A673 (cell line): ENCODE measurements at regions not wholly inside any gene's neighbourhood (a gene's known extent, or its start where the extent isn't known, plus 50 kb on each side); places are given as distances from the start of the nearest gene placed in this dataset.

Source experiments
- BruUV-seq: library from RNA; stranded (reverse); fragments of 400-500 nt; replicated peaks from 2 replicates; lab custom pipeline; 2021; lab: Mats Ljungman, UMichigan
- CTCF ChIA-PET: fragments of 300-600 bp; sonication (Branson Sonifier 250); formaldehyde crosslinking; loops from one replicate; lab custom pipeline; 2022; ENCODE audit warnings: antibody characterized with exemption; lab: Charles Lee
- POLR2A ChIA-PET: fragments of 300-600 bp; sonication (Branson Sonifier 250); formaldehyde crosslinking; loops from one replicate; lab custom pipeline; 2022; ENCODE audit warnings: antibody characterized with exemption; ENCODE audit not compliant: low non-redundant PET; lab: Charles Lee
- DNase-seq: peaks from one replicate; pipeline ENCODE4 v3.0.0-alpha.2; 2015; ENCODE audit warnings: low spot score
- H3K27ac ChIP-seq: fragments of 200-600 bp; sonication (generic); 2 replicates; pipeline ENCODE4 v1.5.1; 2016; ENCODE audit warnings: mixed run types, low read depth, mild to moderate bottlenecking, mixed read lengths, antibody characterized with exemption, low read length; ENCODE audit not compliant: poor library complexity, severe bottlenecking
- H3K27me3 ChIP-seq: fragments of 200-600 bp; sonication (generic); replicated peaks from 2 replicates; pipeline ENCODE4 v1.6.1; 2017; ENCODE audit warnings: mixed run types, low read depth, mild to moderate bottlenecking, mixed read lengths, antibody characterized with exemption, low read length; ENCODE audit not compliant: insufficient read depth, poor library complexity
- H3K36me3 ChIP-seq: fragments of 200-600 bp; sonication (generic); 2 replicates; pipeline ENCODE4 v1.6.1; 2016; ENCODE audit warnings: mixed run types, mild to moderate bottlenecking, mixed read lengths, antibody characterized with exemption, low read length; ENCODE audit not compliant: insufficient read depth, poor library complexity, severe bottlenecking
- H3K4me1 ChIP-seq: fragments of 200-600 bp; sonication (generic); 2 replicates; pipeline ENCODE4 v1.6.1; 2017; ENCODE audit warnings: mixed run types, mild to moderate bottlenecking, mixed read lengths, antibody characterized with exemption, low read length; ENCODE audit not compliant: insufficient read depth, poor library complexity, severe bottlenecking
- H3K4me3 ChIP-seq: fragments of 200-600 bp; sonication (generic); 2 replicates; pipeline ENCODE4 v1.5.1; 2016; ENCODE audit warnings: low read depth, mixed run types, mild to moderate bottlenecking, mixed read lengths, low read length; ENCODE audit not compliant: poor library complexity, severe bottlenecking
- H3K9me3 ChIP-seq: fragments of 200-600 bp; sonication (generic); 2 replicates; pipeline ENCODE4 v1.6.1; 2016; ENCODE audit warnings: mixed run types, low read depth, mild to moderate bottlenecking, mixed read lengths, antibody characterized with exemption, low read length; ENCODE audit not compliant: poor library complexity, severe bottlenecking
- EZH2 ChIP-seq: fragments of 200-600 bp; sonication (generic); IDR thresholded peaks from 2 replicates; pipeline ENCODE4 v1.6.1; 2017; ENCODE audit warnings: borderline replicate concordance, low read depth, mild to moderate bottlenecking, mixed read lengths, antibody characterized with exemption, low read length; ENCODE audit not compliant: poor library complexity, severe bottlenecking
- intact Hi-C: fragments of 100-400 bp; cut with micrococcal nuclease; formaldehyde crosslinking; loops from one replicate; pipeline ENCODE4 v1.10.0; 2022; ENCODE audit not compliant: unreplicated experiment
- TF ChIP-seq, protein P1 (sequence below): fragments of 300-800, 200-600 bp; sonication (generic); conservative IDR thresholded peaks from 2 replicates; pipeline ENCODE4 v1.5.1; 2017; ENCODE audit warnings: low read depth, mild to moderate bottlenecking, antibody characterized with exemption, low read length, moderate library complexity, mixed read lengths

- ChIA-PET CTCF (no interaction called here), POLR2A (no interaction called here)
- TF ChIP-seq EZH2: no peak
- TF ChIP-seq, protein P1, sequence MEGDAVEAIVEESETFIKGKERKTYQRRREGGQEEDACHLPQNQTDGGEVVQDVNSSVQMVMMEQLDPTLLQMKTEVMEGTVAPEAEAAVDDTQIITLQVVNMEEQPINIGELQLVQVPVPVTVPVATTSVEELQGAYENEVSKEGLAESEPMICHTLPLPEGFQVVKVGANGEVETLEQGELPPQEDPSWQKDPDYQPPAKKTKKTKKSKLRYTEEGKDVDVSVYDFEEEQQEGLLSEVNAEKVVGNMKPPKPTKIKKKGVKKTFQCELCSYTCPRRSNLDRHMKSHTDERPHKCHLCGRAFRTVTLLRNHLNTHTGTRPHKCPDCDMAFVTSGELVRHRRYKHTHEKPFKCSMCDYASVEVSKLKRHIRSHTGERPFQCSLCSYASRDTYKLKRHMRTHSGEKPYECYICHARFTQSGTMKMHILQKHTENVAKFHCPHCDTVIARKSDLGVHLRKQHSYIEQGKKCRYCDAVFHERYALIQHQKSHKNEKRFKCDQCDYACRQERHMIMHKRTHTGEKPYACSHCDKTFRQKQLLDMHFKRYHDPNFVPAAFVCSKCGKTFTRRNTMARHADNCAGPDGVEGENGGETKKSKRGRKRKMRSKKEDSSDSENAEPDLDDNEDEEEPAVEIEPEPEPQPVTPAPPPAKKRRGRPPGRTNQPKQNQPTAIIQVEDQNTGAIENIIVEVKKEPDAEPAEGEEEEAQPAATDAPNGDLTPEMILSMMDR: no peak
- Histone ChIP-seq H3K9me3 (peaks cover 8% of the 10 kb centered on the region), H3K4me3 (no peak overlapping the region), H3K27ac (no peak overlapping the region), H3K27me3 (peaks cover 4% of the 10 kb centered on the region), H3K4me1 (no peaks in the 10 kb centered on the region), H3K36me3 (no peaks in the 10 kb centered on the region)
- intact Hi-C loops: no loop called here
- no peak for DNase-seq
- no TSS peak for BruUV-seq
These were observed 225.7 kb upstream of the PPP2R3A start for GRCh38 chr3:135739779-135740178.

DNA sequence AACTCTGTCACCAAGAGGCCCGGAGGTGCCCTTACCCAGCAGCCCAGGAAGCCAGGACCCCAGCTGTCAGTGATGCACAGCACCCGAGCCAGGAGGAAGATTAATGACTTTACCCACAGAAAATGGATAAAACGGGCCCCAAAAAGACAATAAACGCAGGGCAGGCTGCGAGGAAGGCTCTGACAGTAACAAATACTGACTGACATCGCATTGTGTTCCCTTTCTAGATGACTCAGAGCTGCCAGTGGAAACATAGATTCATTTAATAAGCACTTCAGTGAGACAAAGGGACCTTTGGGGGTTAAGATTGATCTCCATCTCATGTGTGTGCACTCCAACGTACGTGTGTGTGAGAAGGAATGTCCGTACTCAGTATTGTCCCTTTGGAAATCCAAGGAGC is 225.3 kb upstream of the PPP2R3A start:
- CTCF ChIA-PET: no interaction called here
- Histone ChIP-seq H3K27me3 (peaks cover 6% of the 10 kb centered on the region), H3K9me3 (peaks cover 8% of the 10 kb centered on the region), H3K36me3 (no peaks in the 10 kb centered on the region), H3K4me3 (no peak overlapping the region), H3K27ac (no peak overlapping the region), H3K4me1 (no peaks in the 10 kb centered on the region)
- DNase-seq: no peak
- intact Hi-C loops: no loop called here
- BruUV-seq: no TSS peak
- TF ChIP-seq EZH2: no peak
- TF ChIP-seq, protein P1: no peak
- POLR2A ChIA-PET: no interaction called here

GRCh38 chr3:135740751-135741150 is 224.8 kb upstream of the PPP2R3A start:
- TF ChIP-seq EZH2: no peak
- TF ChIP-seq, protein P1: no peak
- no peak overlapping the region for H3K4me3 ChIP-seq

More at GRCh38 chr3:135740751-135741150, 224.8 kb upstream of the PPP2R3A start:
- H3K27me3 ChIP-seq: peaks cover 11% of the 10 kb centered on the region
- no peaks in the 10 kb centered on the region for H3K4me1 ChIP-seq
- ChIA-PET CTCF (no interaction called here), POLR2A (no interaction called here)
- H3K36me3 ChIP-seq: no peaks in the 10 kb centered on the region
- DNase-seq: no peak
- no TSS peak for BruUV-seq
- H3K9me3 ChIP-seq: peaks cover 8% of the 10 kb centered on the region
- H3K27ac ChIP-seq: no peak overlapping the region
- intact Hi-C loops: no loop called here
